Glomerular visceral epithelial cell (primary cell): ENCODE measurements at regions not wholly inside any gene's neighbourhood (a gene's known extent, or its start where the extent isn't known, plus 50 kb on each side); places are given as distances from the start of the nearest gene placed in this dataset.

Experiments used
- DNase-seq: peaks from one replicate; pipeline ENCODE4 v3.0.0-alpha.2; 2016; ENCODE audit errors: extremely low spot score

DNA sequence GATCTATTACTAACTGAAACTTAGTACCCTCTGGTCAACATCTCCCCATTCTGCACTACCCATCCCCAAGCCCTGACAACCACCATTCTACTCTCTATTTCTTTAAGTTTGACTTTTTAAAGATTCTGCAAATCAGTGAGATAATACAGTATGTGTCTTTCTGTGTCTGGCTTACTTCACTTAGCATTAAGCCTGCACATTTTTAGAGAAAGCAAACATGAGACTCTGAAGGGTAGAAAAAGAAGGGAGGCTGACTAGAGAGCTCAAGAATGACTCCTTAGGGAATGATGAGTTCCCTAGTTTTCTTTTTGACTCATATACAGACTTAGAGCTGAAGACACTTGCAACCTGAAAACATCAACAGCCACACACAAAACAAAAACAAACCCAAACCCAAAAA, 311.3 kb downstream of the SQOR start:
- DNase-seq: no peak

DNA sequence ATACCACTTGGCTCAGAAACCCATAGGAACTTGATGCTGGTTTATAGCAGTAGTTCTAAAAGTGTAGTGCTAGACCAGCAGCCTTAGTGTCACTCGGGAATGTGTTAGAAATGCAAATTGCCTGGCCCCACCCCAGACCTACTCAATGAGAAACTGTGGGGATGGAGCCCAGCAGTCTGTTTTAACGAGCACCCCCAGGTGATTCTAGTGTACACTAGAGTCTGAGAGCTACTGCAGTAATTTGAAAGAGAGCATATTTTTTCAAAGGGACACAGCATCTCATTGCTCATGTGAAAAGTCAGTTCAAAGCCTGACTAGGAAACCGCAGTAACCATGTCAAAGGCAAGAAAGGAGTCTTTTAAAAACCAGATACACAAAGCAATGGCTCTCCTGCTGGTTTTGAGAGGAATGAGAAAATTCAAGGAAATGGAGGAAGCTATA, 313.4 kb downstream of the SQOR start:
- no peak for DNase-seq

DNA sequence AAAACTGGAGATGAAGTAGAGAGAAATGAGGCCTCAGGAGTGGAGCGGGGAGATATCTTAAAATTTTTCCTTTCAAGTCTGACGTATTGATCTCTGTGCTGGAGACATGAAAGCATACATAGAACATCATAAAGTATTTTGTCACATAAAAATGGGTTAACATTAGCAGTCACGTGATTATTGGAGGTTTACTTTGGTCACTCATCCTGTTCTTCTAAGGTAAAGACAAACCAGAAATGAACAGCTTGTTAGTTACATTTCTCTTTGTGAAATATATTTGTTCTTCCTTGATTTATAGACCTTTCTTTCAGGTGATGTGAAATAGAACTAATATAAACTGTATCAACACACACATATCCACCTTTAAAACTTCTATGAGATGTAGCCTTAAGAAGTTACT, 324.1 kb downstream of the SQOR start:
- DNase-seq: no peak

DNA sequence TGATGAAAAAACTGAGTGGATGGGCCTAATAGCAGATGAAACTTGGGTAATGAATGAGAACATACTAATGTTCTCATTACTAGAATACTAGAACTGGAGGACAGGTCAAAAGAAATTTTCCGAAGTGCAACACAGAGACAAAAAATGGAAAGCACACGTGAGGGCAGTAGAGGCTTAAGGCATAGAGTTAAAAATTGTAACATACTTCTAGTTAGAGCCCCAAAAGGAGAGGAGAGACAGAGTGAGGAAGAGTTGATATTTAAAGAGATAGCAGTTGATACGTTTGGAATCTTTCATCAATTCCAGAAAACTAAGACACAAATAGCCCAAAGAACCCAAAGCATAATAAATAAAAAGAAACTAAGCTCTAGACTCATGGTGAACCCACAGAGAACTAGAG, 327.9 kb downstream of the SQOR start:
- DNase-seq: no peak

DNA sequence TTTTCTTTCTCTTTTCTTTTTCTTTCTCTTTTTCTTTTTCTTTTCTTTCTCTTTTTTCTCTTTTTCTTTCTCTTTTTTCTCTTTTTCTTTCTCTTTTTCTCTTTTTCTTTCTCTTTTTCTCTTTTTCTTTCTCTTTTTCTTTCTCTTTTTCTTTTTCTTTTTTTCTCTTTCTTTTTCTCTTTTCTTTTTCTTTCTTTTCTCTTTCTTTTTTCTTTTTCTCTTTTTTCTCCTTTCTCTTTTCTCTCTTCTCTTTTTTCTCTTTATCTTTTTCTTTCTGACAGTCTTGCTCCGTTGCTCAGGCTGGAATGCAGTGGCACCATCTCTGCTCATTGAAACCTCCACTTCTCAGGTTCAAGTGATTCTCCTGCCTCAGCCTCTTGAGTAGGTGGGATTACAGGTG, 335.7 kb downstream of the SQOR start:
- DNase-seq: no peak

DNA sequence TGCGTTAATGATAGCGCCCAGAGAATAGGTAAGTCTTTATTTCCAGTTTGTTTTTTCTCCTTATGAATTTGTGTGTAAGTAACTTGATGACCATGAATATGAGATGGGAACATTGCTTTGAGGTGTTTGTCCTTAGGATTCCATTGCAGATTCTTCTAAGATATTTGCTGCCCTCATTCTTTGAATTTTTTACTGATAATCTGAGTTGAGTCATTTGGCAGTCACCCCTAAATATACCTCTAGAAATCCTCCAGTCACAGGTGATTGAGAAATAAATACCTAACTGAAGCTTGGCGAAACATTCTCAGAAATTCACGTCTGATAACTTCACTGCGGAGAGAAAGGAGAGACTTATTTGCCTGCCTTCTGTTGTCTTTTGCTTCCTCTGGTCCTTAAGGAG, 345.5 kb downstream of the SQOR start:
- no peak for DNase-seq

DNA sequence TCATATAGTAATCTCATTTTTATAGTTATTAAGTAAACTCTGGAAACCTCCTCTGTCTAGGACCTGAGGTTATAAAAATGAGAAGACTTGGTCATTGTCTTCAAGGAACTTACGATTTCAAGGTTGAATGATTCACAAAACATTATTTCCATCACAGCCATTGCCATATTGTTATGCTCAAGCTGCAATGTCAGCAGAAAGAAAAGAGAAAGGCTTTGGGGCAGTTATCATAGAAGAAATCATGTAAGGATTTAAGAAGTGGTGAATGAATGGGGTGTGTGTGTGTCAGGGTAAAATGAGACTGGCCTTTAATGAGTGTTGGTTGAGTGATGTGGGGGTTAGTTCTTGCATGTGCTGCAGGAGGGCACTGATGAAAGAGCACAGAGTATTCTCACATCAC, 346.8 kb downstream of the SQOR start:
- DNase-seq: no peak

DNA sequence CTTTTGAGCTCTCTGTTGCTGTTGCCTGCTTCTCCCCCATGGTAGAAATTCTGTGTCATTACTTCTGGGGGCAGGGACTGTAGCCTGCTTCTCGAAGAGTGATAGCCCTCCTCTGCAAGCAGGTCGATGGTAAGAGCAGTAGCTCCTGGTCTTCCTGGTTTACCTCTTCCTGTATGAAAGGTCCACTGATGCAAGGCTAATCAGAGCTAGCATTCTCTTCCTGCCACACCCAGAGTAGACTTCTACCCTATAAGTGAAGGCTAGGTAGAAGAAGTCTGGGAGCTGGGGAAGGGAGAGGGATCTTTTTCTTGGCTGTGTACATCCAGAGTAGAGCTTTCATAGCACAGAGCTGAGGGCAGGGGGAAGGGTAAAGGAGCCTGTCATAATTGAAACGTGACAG, 357.0 kb downstream of the SQOR start:
- DNase-seq: no peak

DNA sequence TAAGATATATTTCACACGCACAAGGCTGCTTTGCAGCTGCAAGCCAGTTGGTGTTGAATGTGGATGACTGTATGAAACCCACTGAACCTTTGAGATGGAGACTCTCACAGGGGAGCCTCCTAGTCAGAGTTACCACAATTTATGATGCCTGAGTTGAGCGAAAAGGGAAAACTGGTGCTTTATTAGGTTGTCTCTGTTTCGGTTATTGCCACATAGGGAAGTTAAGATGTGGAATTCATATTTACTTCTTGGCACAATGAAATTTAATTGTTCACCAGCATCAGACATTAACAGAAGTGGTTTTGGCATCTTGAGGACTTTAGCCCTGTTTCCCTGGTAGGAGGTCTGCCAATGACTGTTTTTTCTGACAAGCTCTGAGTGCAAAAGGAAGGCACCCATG, 358.2 kb downstream of the SQOR start:
- DNase-seq: no peak

DNA sequence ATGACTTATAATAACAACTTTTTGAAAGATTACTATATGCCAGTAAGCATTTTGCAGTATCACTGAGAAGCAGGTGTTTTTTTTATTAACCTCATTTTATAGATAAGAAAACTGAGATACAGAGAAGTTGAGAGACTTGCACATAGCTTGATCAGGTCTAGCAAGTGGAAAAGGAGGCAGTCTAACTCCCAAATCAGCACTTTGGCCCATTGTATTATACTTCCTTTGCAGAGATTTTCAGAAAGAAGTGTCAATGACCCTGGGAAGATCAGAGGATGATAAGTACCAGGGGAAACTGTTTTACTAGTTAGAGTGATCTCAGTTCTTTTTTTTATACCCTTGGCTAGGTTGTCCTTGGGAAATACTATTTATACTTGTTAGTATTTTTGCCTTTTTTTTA, 358.7 kb downstream of the SQOR start:
- no peak for DNase-seq

DNA sequence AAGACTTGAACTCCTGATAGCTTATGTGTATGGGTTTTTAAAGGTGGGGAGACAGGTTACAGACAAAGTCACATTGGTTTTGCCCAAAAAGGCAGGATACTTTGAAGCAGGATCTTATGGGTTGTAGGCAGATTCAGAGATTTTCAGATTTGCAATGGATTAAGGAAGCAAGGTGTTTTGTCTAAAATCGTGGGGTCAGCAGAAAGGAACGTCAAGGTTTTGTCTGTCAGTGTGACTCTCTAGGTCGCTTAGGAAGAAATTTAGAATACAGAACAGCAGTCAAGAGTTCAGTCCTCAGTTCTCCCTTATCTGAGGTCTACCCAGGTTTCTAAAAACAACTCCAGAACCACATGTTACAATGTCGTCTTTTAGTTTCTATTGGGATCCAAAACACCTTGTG, 361.0 kb downstream of the SQOR start:
- DNase-seq: no peak

DNA sequence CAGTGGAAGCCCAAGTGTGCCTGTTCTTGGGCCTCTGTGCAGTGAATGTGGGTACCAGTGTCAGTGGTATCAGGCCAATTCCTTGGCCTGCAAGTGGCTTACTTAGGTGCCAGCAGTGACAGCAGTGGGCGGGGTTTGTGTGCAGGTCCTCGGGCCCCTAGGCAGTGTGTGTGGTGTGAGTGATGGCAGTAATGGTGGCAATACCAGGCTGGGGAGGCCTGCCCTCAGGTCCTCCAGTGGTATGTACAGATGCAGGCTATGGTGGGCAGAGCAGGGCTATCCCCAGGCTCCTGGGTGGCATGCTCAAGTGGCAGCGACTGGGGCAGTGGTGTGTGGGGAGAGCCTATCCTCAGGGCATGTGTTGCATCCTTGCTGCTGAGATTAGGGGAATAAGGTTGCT, 379.7 kb downstream of the SQOR start:
- no peak for DNase-seq

DNA sequence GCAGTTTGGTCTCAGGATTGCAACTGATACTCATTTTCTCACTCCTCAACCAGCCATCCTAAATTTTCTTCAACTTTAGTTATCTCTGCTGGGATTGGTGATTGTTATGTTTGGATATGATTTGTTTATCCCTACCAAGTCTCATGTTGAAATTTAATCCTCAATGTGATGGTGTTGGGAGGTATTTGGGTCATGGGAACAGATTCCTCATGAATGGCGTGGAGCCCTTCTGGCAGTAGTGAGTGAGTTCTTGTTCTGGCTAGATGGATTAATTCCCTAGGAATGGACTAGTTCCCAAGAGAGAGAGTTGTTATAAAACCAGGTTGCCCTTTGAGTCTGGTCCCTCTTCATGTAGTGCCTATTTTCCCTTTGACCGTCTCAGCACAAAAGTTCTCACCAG, 399.9 kb downstream of the SQOR start:
- DNase-seq: no peak

DNA sequence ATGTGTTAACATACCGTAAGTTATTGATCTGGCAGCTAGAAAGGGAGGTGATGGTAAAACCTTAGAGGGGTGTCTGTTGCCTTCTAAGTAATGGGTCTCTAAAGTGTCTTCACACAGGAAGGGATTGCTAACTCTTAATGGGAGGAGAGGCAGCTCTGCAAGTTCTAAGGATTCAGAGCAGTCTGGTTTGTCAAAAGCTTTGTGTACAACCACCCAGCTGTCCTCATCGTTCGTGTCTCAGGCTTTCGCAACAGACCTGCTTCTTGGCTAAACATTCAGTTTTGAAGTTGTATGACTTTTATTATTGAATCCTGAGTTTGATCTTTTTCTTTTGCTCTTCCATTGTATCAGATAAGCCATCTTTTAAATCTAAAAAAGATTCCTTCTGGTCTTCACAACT, 404.9 kb downstream of the SQOR start:
- DNase-seq: no peak

DNA sequence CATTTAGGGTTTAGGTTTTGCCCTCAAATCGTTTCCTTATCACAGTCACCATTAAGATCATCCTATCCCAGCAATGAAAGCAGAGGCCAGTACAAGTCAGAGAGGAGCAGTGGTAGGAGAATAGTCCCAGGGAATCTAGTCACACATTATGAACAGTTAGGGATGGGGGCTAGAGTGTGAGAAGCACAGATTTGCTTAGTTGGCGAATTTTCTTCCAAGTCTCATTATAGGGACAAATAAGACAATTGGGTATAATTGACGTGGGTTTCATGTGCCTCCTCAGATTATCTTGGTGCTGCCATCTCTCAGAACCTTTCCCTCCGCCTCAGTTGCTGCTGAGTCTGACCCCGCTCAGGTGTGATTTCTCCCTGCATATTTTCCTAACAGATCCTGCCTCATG, 407.1 kb downstream of the SQOR start:
- DNase-seq: no peak

DNA sequence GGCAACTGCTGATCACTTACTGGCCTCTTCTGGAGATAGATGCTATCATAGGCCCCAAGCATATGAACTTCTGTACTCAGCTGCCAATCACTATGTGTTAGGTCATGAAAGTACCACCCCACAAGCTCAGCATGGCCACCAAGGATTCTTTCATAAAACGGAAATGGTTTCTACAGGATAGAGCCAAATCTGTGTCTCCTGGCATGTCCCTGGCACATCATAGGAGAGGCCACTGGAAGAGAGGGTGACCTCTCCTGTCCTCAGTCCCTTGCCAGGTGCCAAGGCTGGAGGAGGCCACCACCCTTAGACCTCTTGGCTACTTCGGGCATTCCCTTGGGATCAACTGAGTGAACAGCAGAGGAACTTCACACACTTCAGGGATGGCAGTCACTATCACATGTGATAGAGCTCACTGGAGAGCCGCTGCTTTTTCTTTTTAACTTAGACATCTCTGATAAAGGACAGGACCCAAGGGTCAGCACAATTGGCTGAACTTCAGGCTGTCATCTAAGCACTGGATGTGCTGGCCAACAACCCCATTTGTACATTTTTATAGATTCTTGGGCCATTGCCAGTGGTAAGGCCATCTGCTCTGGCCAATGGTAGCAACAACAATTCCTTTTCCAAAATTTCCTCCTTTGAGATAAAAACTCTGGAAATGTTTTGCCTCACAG, 425.2 kb downstream of the SQOR start:
- DNase-seq: no peak

DNA sequence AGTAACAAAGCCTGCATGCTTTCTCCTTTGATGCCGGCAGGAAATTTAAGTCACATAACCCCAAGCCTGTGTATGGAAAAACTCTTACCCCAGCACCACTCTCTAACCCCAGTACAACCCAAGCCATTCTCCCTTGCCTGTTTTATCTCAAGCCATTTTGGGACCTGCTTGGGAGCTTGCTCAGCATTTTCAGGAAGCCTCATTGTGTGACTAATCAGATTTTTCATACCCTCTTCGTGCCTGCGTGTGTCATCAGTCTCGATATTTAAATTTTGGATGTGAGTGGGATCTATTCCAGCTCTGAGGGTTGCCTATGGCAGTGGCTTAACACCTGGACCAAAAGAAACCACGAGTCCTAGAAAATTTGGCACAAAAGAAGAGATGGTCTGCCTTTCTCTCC, 426.2 kb downstream of the SQOR start:
- no peak for DNase-seq

DNA sequence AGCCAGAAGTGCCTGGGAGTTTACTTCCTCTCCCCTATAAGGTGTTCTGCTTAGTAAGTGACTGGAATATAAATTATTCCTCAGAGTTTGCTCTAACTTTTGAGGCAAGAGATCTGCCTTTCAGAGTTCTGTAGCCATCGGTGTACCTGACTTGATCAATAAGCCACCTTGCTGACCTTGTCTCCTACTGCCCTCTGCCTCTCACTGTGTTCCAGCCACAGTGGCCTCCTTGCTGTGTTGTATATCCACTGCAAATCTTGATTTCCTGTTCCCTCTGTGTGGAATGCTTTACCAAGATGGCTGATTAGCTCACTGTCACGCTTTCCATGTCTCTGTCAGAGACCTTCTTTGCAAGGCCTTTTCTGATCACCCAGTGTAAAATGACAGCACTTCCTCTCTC, 442.4 kb downstream of the SQOR start:
- DNase-seq: no peak

DNA sequence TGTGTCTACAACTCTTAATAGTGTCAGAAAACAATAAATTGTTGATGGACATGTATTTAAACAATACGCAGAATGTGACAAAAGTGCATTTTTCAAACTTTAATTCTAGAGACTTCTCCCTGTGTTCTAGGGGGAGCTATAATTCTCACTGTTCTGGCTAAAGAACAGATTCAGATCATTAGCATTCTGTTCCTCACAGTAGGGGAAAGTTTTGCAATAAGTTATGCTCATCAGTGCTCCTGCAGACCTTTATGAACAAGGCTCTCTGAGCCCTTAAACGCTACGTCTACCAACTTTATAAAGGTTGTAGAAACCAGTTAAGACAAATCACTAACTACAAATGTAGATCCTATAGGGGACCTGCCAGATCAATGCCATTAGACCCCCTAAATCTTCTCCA, 444.2 kb downstream of the SQOR start:
- DNase-seq: no peak

DNA sequence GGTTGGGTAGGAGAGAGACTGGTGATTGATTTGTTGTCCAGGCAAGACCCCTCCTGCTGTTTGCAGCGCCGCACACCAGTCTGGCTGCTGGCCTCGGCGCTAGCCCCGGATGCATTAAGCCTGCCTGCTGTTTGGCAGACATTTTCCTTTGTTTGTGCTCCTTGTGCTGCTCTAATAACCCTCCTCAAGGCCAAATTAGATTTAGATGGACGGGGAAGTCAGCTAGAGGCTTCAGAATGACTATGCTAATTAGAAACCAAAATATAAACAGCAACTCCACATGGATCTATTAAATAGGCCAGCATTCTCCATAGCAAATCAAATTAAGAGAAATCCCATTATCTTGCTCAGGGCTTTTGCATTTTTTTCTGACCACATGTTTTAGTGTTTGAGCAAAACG, 445.2 kb downstream of the SQOR start:
- no peak for DNase-seq

DNA sequence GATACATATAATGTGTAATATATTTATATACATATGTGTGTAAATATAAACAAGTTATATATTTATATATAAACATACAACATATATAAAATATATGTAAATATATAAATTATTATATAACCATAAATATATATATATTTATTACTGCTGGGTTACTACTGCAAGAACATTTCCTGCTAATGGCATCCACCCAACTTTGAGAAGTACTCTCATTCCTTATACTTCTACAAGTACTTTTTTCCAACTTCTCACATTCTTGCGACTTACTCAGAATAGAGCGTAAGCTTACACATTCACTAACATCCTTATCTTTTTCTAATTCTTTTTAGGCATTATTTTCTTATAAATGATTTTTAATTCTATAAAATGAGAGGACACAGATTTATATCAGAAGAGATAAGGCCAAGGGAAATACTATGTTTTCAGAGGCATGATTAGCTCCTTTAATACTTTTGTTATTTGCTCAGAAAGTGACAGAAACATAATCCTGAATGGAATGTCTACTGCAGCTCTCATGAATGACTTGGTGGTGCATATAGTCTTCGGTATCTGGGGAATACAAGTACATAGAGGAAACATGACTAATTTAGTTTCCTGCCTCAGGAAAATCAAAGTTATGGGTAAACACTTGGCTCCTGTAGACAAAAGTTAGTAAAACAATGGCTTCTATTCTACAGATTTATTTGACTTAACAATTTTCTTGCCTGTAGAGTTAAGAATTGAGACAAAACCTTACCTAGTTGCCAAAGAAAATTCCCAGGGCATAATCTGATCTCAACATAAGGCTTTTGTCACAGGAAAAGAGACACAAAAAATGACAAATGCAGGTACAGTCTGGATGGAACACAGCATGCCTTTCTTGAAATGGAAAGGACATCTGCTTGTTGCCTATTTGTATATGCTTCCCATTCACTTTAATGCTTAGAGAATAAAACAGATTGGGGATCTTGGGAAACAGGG, 453.9 kb downstream of the SQOR start:
- no peak for DNase-seq

DNA sequence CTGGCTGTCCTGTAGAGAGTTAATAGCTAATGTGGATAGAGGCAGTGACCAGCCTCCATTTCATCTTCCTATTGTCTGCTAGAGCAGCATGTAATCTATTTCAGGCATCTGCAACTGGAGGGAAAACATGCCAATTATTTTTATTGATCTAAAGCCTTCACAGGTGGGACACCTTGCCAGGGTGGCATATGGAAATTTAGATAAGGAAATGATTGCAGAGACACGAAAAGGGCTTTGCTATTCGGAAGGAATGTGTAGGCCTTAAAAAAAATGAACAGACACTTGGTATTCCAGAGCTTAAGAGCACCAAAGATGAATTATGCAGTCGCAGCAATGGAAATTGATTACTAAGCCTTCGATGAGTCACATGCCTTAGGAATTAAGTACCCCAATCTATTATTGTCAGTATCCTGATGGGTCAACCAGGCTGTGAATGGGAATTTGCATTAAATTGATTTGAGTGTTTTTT, 454.7 kb downstream of the SQOR start:
- DNase-seq: no peak

DNA sequence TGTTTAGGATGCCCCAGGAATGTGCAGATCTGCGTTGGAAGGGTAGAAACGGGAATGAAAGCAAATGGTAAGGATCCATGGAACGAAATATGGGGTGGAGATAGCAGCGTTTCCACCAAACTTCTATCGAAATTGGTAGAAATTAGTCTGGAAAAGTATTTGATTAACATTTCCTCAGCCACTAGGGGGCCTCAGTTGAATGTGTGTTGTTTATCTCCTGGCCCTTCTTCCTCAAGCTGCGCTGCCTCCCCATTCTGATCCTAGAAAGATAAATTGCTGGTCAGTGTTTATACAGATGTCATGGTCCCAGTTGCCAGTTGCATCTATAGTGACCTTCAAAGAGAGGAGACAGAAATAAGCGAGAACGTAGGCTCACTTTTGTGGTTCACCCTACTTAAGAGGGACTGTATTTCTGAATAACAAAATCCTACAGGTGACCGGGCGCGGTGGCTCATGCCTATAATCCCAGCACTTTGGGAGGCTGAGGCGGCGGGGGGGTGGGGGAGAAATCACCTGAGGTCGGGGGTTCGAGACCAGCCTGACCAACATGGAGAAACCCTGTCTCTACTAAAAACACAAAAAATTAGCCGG, 457.1 kb downstream of the SQOR start:
- DNase-seq: no peak
